Vagina (tissue), 2 donors: ENCODE measurements at regions not wholly inside any gene's neighbourhood (a gene's known extent, or its start where the extent isn't known, plus 50 kb on each side); places are given as distances from the start of the nearest gene placed in this dataset.

Source experiments
- DNase-seq, 2 donors: peaks; one replicate each; pipeline ENCODE4 v3.0.0-alpha.2; 2017; ENCODE audit errors: extremely low spot score in 2 of 2
- H3K27ac ChIP-seq: fragments of 200-600 bp; sonication (generic); one replicate; pipeline ENCODE4 v1.5.1; 2019
- H3K27me3 ChIP-seq: fragments of 200-600 bp; sonication (generic); one replicate; pipeline ENCODE4 v1.5.1; 2019
- H3K36me3 ChIP-seq, 2 donors: fragments of 200-600 bp; sonication (generic); one replicate each; pipeline ENCODE4 v1.5.1; 2017 to 2019
- H3K4me1 ChIP-seq: fragments of 200-600 bp; sonication (generic); one replicate; pipeline ENCODE4 v1.5.1; 2019
- H3K4me3 ChIP-seq, 2 donors: fragments of 200-600 bp; sonication (generic); 1 replicate in 1 of 2; 2 replicates in 1 of 2; pipeline ENCODE4 v1.5.1; 2016 to 2019
- H3K9me3 ChIP-seq: fragments of 200-600 bp; sonication (generic); one replicate; pipeline ENCODE4 v1.5.1; 2019
- POLR2A ChIP-seq, 2 donors: fragments of 450-650 bp; IDR thresholded peaks; one replicate each; pipeline ENCODE4 v1.6.1; 2017; ENCODE audit warnings: antibody characterized with exemption in 2 of 2, mild to moderate bottlenecking in 2 of 2, moderate library complexity in 2 of 2
- POLR2AphosphoS5 ChIP-seq, 2 donors: sonication (generic); formaldehyde crosslinking; IDR thresholded peaks; one replicate each; pipeline ENCODE4 v1.9.0; 2017; ENCODE audit warnings: antibody characterized with exemption in 2 of 2, mild to moderate bottlenecking in 2 of 2, low read depth in 1 of 2; ENCODE audit not compliant: insufficient read depth in 1 of 2
- intact Hi-C: fragments of 100-400 bp; cut with DNase I; formaldehyde crosslinking; loops from one replicate; pipeline ENCODE4 v1.15.1; 2023
- TF ChIP-seq, protein P1 (sequence below), 3 experiments: fragments of 450-650 bp in 2 of 3; fragments of 200-600 bp in 1 of 3; sonication (generic) in 1 of 3; IDR thresholded peaks; one replicate each; pipeline ENCODE4 v1.5.1; 2017 to 2019; ENCODE audit warnings: antibody characterized with exemption in 3 of 3, mild to moderate bottlenecking in 2 of 3, moderate library complexity in 2 of 3

DNA sequence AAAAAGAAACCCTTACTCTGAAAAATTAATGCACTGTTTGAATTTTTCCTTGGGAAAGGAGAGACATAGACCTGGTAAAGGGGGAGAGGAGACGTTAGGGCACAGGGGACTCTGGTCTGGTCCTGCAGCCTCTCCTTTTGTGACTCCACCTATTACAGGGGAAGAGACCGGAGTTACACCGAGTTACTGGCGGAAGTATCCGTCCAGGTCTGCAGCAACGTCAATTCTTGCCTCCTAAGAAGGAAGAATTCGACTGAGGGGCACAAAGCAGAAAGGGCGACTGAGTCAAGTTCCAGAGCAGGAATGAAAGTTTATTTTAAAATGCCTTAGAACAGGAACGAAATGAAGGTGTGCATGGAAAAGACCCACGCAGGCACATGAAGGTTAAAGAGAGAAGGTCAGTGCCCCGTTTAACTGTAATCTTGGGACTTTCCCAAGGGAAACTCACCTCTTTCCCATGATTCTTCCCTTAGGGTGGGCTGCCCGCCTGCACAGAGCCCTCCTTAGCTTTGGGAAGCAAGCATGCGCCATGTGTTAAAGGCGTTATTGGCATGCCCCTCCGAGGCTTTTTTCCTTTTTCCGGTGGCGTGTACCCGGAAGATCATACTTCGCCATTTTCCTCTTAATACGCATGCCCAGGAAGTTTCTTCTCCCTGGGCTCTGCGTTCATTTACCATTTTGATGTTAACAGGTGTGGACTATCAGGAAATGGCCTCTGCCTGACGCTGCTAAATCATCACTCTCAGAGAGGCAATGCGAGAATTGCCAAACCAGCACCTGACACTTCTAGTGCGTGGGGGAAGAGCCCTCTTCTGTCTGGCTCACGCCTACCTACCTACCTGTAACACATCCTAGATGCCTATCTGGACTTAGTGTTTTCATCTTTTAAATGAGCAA is 409.6 kb upstream of the PAPPA start:
- DNase-seq, result no peak
- intact Hi-C loops, result no loop called here
- H3K9me3 ChIP-seq, result no peaks in the 10 kb centered on the region
- no peaks in the 10 kb centered on the region for H3K36me3 ChIP-seq
- TF ChIP-seq, protein P1, sequence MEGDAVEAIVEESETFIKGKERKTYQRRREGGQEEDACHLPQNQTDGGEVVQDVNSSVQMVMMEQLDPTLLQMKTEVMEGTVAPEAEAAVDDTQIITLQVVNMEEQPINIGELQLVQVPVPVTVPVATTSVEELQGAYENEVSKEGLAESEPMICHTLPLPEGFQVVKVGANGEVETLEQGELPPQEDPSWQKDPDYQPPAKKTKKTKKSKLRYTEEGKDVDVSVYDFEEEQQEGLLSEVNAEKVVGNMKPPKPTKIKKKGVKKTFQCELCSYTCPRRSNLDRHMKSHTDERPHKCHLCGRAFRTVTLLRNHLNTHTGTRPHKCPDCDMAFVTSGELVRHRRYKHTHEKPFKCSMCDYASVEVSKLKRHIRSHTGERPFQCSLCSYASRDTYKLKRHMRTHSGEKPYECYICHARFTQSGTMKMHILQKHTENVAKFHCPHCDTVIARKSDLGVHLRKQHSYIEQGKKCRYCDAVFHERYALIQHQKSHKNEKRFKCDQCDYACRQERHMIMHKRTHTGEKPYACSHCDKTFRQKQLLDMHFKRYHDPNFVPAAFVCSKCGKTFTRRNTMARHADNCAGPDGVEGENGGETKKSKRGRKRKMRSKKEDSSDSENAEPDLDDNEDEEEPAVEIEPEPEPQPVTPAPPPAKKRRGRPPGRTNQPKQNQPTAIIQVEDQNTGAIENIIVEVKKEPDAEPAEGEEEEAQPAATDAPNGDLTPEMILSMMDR (IDR thresholded peaks at IDR 0.05), result no peak
- no peak for TF ChIP-seq POLR2AphosphoS5 (IDR thresholded peaks at IDR 0.05; ENCODE audit: insufficient read depth in 1 of 2, low read depth in 1 of 2)
- no peak for TF ChIP-seq POLR2A (IDR thresholded peaks at IDR 0.05)
- H3K4me3 ChIP-seq, result no peak overlapping the region
- no peaks in the 10 kb centered on the region for H3K27me3 ChIP-seq
- H3K27ac ChIP-seq, result no peak overlapping the region
- no peaks in the 10 kb centered on the region for H3K4me1 ChIP-seq

DNA sequence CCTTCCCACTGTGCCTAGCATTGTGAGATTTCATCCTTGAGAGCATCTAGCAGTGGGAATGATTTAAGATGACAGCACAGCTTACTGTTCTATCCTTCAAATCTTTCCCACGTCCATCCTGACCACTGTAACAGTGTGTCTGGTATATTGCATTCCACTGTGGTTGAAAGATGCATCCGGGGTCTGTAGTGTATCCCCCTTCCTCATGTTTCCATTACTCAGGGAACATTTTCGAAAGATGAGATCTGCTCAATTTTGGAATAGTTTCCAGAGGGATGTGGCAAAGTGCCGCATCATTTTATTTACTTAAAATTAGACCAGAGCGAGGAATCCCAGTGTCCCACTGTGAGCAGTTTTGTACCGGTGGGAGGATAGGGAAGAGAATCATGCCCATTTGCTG is 407.1 kb upstream of the PAPPA start:
- H3K36me3 ChIP-seq, result no peaks in the 10 kb centered on the region
- no peak for DNase-seq
- H3K9me3 ChIP-seq, result no peaks in the 10 kb centered on the region
- H3K4me3 ChIP-seq, result no peak overlapping the region
- intact Hi-C loops, result no loop called here
- TF ChIP-seq, protein P1 (IDR thresholded peaks at IDR 0.05), result no peak
- TF ChIP-seq POLR2A (IDR thresholded peaks at IDR 0.05), result no peak
- TF ChIP-seq POLR2AphosphoS5 (IDR thresholded peaks at IDR 0.05; ENCODE audit: insufficient read depth in 1 of 2, low read depth in 1 of 2), result no peak
- H3K4me1 ChIP-seq, result no peaks in the 10 kb centered on the region
- no peak overlapping the region for H3K27ac ChIP-seq
- no peaks in the 10 kb centered on the region for H3K27me3 ChIP-seq

DNA sequence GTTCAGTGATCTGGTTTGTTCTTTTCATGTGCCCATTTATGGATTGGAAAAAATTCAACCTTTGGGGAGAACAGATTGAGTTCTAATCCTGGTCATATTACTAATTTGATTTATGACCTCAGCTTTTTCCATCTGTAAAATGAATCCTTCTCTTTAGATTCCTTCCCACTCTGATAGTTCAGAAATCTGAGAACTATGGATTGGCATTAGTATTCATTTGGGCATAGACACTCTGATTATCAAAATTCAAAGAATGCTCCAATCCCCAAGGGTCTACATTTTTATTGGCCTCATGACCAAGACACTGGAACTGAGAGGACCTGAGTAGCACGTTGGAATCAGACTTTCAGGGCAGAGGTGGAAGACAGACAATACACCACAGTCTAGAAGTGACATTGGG is 405.9 kb upstream of the PAPPA start:
- Histone ChIP-seq H3K27ac (no peak overlapping the region), H3K4me1 (no peaks in the 10 kb centered on the region), H3K36me3 (no peaks in the 10 kb centered on the region), H3K27me3 (no peaks in the 10 kb centered on the region), H3K4me3 (no peak overlapping the region), H3K9me3 (no peaks in the 10 kb centered on the region)
- no peak for DNase-seq
- intact Hi-C loops, result no loop called here
- TF ChIP-seq, protein P1 (IDR thresholded peaks at IDR 0.05), result no peak
- TF ChIP-seq POLR2AphosphoS5 (IDR thresholded peaks at IDR 0.05; ENCODE audit: insufficient read depth in 1 of 2, low read depth in 1 of 2) (no peak), POLR2A (IDR thresholded peaks at IDR 0.05) (no peak)

DNA sequence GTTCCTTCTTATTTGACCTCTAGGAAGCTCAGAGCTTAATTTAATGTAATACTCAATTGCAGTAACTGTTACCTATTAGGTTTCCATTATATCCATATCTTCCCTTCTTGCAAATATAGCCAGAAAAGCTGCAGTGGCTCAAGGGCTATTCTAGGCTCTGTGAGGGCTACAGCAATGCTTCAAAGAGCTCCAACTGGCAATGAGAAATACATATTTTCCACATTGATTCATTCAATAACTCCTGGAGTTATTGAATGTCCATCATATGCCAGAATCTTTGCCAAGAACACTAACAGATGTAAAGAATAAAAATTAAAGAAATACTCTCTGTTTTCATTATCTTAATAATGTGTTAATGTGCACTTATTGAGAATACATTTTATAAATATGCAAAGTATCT is 396.9 kb upstream of the PAPPA start:
- TF ChIP-seq POLR2A (IDR thresholded peaks at IDR 0.05), result no peak
- no peak for TF ChIP-seq POLR2AphosphoS5 (IDR thresholded peaks at IDR 0.05; ENCODE audit: insufficient read depth in 1 of 2, low read depth in 1 of 2)
- TF ChIP-seq, protein P1 (IDR thresholded peaks at IDR 0.05), result no peak
- no peak overlapping the region for H3K4me3 ChIP-seq
- no peak overlapping the region for H3K27ac ChIP-seq
- no peaks in the 10 kb centered on the region for H3K9me3 ChIP-seq
- intact Hi-C loops, result no loop called here
- no peaks in the 10 kb centered on the region for H3K36me3 ChIP-seq
- no peaks in the 10 kb centered on the region for H3K4me1 ChIP-seq
- no peak for DNase-seq
- H3K27me3 ChIP-seq, result no peaks in the 10 kb centered on the region

DNA sequence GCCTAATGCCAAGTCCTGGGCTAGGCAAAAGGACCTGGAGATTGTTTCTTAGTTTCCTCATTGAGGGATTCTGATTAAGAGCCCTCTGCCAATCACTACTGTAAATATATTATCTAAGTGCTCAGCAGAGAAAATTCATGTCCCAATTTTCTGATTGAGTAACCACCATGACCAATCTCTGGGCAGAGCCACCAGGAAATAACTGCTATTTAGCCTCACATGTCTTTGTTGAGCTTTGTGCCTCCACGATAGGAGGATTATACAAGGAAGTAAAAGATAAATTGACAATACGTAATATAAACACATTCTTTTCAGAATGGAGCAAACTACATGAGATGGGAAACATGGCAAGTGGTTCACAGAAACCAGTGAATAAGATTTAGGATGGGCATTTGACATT is 396.1 kb upstream of the PAPPA start:
- no peak for TF ChIP-seq POLR2A (IDR thresholded peaks at IDR 0.05)
- TF ChIP-seq, protein P1 (IDR thresholded peaks at IDR 0.05), result no peak
- TF ChIP-seq POLR2AphosphoS5 (IDR thresholded peaks at IDR 0.05; ENCODE audit: insufficient read depth in 1 of 2, low read depth in 1 of 2), result no peak
- intact Hi-C loops, result no loop called here
- Histone ChIP-seq H3K4me1 (no peaks in the 10 kb centered on the region), H3K4me3 (no peak overlapping the region), H3K9me3 (no peaks in the 10 kb centered on the region), H3K36me3 (no peaks in the 10 kb centered on the region), H3K27me3 (no peaks in the 10 kb centered on the region), H3K27ac (no peak overlapping the region)
- no peak for DNase-seq
